ENCODE measurements at regions not wholly inside any gene's neighbourhood (a gene's known extent, or its start where the extent isn't known, plus 50 kb on each side); places are given as distances from the start of the nearest gene placed in this dataset.

- no peak for DNase-seq
- WGBS, 2 donors (ENCODE audit: low coverage in 1 of 2): 85 to 90% methylated on average over 4 of the region's 4 CpGs
- Histone ChIP-seq H3K36me3 (no peaks in the 10 kb centered on the region), H3K27ac (no peak overlapping the region), H3K4me3 (no peak overlapping the region), H3K4me1 (peaks cover 0 to 4% (median 0%) of the 10 kb centered on the region in 4 donors), H3K27me3 (no peaks in the 10 kb centered on the region), H3K9me3 (peaks cover 10 to 22% of the 10 kb centered on the region in 2 donors)
- intact Hi-C loops (cut with DNase I; ENCODE audit: low total_unique reads) (no loop called here), in situ Hi-C loops (cut with MboI; ENCODE audit: low pct_ligation_motif_present in 1 of 4, low pct_unique_long_range_greater_than_20kb in 1 of 4, low sequenced_read_pairs in 3 of 4) (loop anchor here in 2 of 4 donors (25.0 kb wide), 1 partner anchor 640 kb away; no protein-coding TSS in a partner anchor)
- TF ChIP-seq POLR2A (IDR thresholded peaks at IDR 0.05): no peak
- no peak for TF ChIP-seq CTCF (IDR thresholded peaks at IDR 0.05)
- TF ChIP-seq EP300 (IDR thresholded peaks at IDR 0.05; ENCODE audit: low read depth): no peak
- TF ChIP-seq POLR2AphosphoS5 (IDR thresholded peaks at IDR 0.05): no peak
These were observed 243.0 kb downstream of the SNX13 start for GRCh38 chr7:17697128-17697881.

- DNase-seq: no peak
- peaks cover 10 to 22% of the 10 kb centered on the region in 2 donors for H3K9me3 ChIP-seq
- no peak overlapping the region for H3K4me3 ChIP-seq
- no peak overlapping the region for H3K27ac ChIP-seq
- H3K36me3 ChIP-seq: no peaks in the 10 kb centered on the region
- TF ChIP-seq CTCF (IDR thresholded peaks at IDR 0.05) (no peak), POLR2A (IDR thresholded peaks at IDR 0.05) (no peak), EP300 (IDR thresholded peaks at IDR 0.05; ENCODE audit: low read depth) (no peak), POLR2AphosphoS5 (IDR thresholded peaks at IDR 0.05) (no peak)
- in situ Hi-C loops (cut with MboI; ENCODE audit: low pct_ligation_motif_present in 1 of 4, low pct_unique_long_range_greater_than_20kb in 1 of 4, low sequenced_read_pairs in 3 of 4): loop anchor here in 3 of 4 donors (25.0 kb wide), 1 partner anchor 638 kb away; no protein-coding TSS in a partner anchor
- peaks cover 0 to 4% (median 0%) of the 10 kb centered on the region in 4 donors for H3K4me1 ChIP-seq
- intact Hi-C loops (cut with DNase I; ENCODE audit: low total_unique reads): no loop called here
- H3K27me3 ChIP-seq: no peaks in the 10 kb centered on the region
These were observed 240.6 kb downstream of the SNX13 start for GRCh38 chr7:17699696-17700095.

GRCh38 chr7:17700138-17700537 is 240.2 kb downstream of the SNX13 start:
- Histone ChIP-seq H3K4me3 (no peak overlapping the region), H3K27me3 (no peaks in the 10 kb centered on the region), H3K27ac (no peak overlapping the region), H3K9me3 (peaks cover 10 to 22% of the 10 kb centered on the region in 2 donors), H3K4me1 (peaks cover 0 to 4% (median 0%) of the 10 kb centered on the region in 4 donors), H3K36me3 (no peaks in the 10 kb centered on the region)
- intact Hi-C loops (cut with DNase I; ENCODE audit: low total_unique reads) (no loop called here), in situ Hi-C loops (cut with MboI; ENCODE audit: low pct_ligation_motif_present in 1 of 4, low pct_unique_long_range_greater_than_20kb in 1 of 4, low sequenced_read_pairs in 3 of 4) (loop anchor here in 1 of 4 donors (25.0 kb wide), 1 partner anchor 637 kb away; no protein-coding TSS in a partner anchor)
- WGBS, 2 donors (ENCODE audit: low coverage in 1 of 2): 61 to 84% methylated on average over 3 of the region's 3 CpGs
- no peak for TF ChIP-seq CTCF (IDR thresholded peaks at IDR 0.05)
- TF ChIP-seq EP300 (IDR thresholded peaks at IDR 0.05; ENCODE audit: low read depth): no peak
- no peak for TF ChIP-seq POLR2AphosphoS5 (IDR thresholded peaks at IDR 0.05)
- no peak for TF ChIP-seq POLR2A (IDR thresholded peaks at IDR 0.05)
- no peak for DNase-seq

GRCh38 chr7:17706275-17706674 is 234.0 kb downstream of the SNX13 start:
- in situ Hi-C loops (cut with MboI; ENCODE audit: low pct_ligation_motif_present in 1 of 4, low pct_unique_long_range_greater_than_20kb in 1 of 4, low sequenced_read_pairs in 3 of 4): loop anchor here in 1 of 4 donors (25.0 kb wide), 1 partner anchor 631 kb away; no protein-coding TSS in a partner anchor
- H3K36me3 ChIP-seq: no peaks in the 10 kb centered on the region
- H3K4me1 ChIP-seq: no peaks in the 10 kb centered on the region
- no peaks in the 10 kb centered on the region for H3K27me3 ChIP-seq
- H3K9me3 ChIP-seq: no peaks in the 10 kb centered on the region
- intact Hi-C loops (cut with DNase I; ENCODE audit: low total_unique reads): no loop called here
- no peak overlapping the region for H3K4me3 ChIP-seq
- no peak overlapping the region for H3K27ac ChIP-seq
- TF ChIP-seq EP300 (IDR thresholded peaks at IDR 0.05; ENCODE audit: low read depth): no peak
- TF ChIP-seq POLR2A (IDR thresholded peaks at IDR 0.05): no peak
- no peak for TF ChIP-seq POLR2AphosphoS5 (IDR thresholded peaks at IDR 0.05)
- no peak for TF ChIP-seq CTCF (IDR thresholded peaks at IDR 0.05)
- no peak for DNase-seq
- 40 to 44% methylated on average over 4 of the region's 4 CpGs for WGBS, 2 donors (ENCODE audit: low coverage in 1 of 2)
